NCI-H226 (cell line): ENCODE measurements at regions not wholly inside any gene's neighbourhood (a gene's known extent, or its start where the extent isn't known, plus 50 kb on each side); places are given as distances from the start of the nearest gene placed in this dataset.
A peak's percentile ranks its signal among the peaks of the same experiment; 100 is the strongest.

Experiments used
- DNase-seq: peaks from one replicate; pipeline ENCODE4 v3.0.0-alpha.2; 2015

DNA sequence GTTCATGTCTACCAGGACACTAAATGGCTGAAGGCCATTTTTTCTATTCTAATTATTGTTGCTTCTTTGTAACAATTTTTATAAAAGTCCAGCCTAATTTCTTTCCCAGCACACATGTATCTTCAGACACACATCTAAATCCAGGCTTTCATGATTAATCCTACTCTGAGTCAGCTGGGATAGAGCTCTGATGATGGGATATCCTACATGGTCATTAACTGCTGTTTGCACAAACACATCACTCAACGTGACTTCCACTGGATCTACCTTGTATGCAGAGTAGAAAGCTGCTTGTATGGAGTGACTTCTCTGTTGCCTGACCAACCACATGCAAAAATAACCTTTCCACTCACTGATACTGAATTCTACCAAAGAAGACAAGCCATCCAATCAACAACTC, 260.9 kb downstream of the AHR start:
- DNase-seq = no peak

DNA sequence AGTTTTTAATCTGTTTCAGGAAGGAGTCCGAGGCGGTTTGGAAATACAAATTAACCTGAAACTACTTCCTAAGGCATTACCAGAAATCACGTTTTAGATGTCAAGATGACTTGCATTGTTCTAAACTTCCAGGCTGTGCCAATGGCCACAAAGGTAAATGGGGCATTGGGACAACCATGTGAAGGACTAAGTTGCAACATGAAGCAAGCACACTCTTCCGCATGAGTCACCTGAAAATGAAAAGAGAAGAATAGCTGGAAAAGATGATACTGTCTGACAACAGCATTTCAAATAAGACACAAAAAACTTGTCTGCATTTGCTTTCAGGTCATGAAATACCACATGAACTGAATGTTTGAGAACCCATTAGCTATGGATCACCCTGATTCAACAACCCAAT, 262.1 kb downstream of the AHR start:
- no peak for DNase-seq

DNA sequence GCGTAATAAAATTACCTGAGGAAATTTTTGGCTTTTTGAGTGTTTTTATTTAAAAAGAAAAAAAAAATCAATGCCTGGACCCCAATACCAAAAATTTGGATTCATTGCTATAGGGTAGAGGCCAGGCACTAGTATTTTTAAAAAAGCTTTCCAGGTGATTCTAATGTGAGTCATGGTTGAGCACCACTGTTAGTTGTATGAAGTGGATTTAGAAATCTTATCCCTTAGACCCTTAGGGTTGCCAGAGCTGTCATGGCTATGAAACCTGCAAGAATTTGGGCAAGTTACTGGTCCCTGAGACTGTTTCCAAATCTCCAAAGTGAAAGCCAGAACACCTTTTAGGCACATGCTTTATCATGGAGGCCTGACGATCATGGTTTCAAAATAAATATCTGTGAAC, 262.5 kb downstream of the AHR start:
- DNase-seq = no peak

DNA sequence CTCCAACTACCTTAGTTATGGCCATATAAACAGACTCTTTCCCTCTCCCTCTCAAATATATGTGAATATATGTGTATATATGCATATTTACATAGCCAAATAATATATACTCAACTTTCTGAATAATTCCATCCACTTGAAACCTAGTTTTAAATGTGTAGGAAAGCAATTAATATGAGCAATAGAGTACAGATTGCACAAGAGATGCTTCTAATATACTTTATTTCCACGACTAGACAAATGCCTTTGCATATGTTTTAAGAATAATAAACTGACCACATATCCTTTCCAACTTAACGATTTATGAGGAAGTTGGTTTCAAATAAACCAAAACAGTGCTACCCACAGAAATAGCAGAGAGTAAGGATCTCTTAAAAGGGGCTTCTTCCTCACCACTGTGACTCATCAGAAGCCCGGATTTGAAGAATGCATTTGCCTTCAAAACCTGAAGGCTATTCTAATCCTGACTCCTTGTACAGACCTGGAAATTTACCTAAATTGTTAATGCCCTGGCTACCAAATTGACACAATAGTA, 266.3 kb downstream of the AHR start:
- peak; percentile 33 for DNase-seq

DNA sequence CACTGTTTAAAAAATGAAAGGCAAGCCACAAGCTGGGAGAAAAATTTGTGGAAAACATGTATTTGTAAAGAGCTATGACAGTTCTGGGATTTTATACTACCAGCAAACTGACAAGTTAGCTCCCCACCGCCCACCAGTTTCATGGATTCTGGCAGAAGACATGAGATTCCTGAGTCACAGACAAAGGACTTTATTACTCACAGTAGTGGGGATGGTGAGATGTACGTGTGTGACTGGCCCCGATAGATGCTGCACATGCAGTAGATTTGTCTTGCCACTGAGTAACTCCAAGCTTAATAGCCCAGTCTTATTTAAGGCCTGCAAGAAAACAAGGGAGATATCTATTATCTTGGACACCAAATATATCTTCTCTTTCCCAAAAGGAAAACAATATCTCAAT, 281.7 kb downstream of the AHR start:
- no peak for DNase-seq

DNA sequence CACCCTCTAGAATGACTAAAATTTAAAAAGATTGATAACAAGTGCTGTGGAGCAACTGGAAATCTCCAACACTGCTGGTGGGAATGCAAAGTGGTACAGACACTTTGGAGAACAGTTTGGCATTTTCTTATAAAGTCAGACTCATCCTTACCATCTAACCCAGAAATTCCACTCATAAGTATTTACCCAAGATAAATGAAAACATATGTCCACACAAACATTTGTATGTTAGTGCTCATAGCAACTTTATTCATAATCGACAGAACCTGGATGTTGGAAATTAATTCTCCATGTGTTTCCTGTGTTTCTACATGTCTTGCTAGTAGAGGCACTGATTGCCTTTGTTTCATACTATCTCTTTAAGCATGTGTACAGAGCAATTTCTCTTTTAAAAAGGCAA, 282.4 kb downstream of the AHR start:
- no peak for DNase-seq

DNA sequence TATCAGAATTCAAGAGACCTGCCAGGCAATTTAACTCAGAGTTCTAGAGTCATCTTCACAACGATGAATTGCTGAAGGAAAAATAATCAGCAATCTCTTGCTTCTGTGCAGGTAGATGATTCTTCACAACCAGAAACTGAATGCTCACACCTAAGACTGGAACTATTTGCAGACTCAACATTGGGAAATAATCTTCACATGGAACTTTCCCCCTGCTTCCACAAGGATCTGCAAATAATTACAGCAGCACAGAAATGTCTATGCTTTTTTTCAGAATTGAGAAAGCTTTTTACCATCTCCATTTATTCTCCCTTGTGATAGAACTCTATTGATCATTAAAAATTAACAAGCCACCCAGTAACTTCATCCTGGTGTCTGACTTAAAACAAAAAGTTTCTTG, 282.8 kb downstream of the AHR start:
- DNase-seq = no peak

DNA sequence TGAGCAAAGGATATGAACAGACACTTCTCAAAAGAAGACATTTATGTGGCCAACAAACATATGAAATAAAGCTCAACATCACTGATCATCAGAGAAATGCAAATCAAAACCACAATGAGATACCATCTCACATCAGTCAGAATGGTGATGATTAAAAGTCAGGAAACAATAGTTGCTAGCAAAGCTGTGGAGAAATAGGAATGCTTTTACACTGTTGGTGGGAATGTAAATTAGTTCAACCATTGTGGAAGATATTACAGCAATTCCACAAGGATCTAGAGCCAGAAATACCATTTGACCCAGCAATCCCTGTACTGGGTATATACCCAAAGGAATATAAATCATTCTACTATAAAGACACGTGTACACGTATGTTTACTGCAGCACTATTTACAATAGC, 284.2 kb downstream of the AHR start:
- peak; percentile 45 for DNase-seq

DNA sequence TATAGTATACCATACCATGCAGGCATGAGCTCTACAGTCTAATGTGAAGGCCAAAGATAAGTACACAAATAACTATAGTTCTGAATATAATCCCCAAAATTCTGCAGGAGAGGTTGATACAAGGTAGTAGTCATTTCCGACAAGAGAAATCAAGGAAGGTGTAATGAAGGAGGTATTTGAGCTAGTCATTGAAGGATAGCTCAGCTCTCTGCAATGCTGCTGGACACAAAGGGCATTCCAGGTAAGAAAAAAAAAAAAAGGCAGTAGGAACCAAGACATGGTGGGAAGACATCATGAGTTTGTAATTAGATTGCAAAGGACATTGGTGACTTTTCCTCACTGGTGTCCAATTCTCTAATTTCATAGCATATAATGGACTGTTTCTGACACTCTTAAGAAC, 285.3 kb downstream of the AHR start:
- DNase-seq = no peak

DNA sequence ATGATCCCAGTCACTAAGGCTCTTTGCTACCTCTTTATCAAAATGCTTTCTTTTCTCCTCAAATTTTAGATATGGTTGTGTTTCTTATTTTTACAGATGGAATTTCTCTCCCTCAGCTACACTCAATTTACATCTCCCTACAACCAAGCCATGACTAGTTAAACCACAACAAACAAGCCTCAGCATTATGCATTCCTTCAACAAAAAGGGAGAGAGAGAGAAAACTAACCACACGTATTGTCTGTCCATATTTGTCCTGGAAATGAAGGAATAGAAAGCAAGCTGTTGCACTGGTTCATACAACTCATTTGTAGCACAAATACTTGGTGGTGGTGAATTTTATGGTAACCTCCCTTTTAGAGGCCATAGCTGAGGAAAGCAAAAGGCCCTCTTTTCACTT, 286.4 kb downstream of the AHR start:
- DNase-seq = no peak

DNA sequence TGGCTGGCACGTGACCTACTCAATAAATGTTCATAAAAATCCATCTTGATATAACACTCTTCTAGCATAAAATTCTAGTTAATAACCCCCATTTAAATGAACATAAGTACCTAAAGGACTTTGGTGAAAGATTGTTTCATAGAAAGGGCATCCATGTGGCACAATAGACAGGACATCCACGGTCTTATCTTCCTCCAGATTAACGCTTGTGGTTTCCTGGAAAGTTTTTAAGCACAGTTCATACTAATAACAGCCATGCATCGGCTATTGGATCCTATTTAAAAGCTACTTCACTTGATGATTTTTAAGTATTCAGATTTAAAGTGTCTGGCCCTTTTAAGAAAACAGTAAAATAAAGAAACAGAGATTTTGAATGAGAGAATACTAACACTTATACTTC, 288.3 kb downstream of the AHR start:
- DNase-seq = no peak

DNA sequence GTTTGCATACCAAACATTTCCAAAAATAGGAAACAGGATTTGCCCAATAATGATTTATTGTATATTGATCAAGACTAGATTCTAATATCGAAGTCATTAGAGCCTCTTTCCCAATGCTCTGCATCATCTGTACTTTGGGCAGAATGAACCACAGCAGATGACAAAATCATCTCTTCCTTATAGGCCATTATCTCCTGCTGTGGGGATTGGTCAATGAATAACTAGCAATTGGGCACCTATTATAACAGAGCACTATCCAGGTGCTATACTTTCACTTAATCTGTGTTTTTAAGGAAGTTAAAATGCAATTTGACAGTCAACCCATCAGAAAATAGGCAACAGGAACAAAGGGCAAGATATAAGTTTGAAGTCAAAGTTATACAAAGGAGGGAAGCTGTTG, 290.3 kb downstream of the AHR start:
- no peak for DNase-seq

DNA sequence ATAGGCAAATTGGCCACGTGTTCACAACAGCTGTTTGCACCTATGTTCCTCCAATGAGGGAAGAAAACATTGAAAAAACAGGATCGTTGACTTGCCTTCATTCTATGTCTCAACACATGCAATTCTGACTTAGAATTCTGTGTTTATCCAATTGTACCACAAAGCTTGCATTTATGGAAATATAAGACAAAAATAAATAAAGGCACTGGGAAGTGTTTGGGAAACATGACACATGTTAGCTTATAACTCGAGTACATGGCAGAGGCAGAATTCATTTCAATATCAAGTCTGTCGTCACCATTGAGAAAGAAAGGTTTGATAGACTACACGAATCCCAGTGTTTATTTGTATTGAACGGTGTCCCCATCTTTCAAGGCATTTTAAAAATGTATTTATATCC, 291.2 kb downstream of the AHR start:
- DNase-seq = no peak

DNA sequence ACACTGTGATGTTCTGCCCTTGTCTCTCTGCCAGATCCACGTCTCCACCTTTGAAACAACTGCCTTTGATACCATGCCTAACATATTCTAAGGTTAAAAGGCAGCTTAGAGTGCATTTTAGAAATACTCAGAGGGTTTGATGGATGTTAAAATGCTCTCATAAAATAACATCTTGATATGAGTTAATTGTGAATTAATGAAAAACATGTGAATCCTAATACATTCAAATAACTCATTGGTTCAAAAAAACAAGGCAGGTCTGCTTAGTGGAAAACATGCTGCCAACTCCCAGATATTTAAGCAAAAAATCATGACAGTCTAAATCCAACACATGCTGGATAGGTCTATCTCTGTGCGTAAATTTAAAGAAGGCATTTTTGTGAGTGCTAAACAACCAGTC, 291.8 kb downstream of the AHR start:
- no peak for DNase-seq

DNA sequence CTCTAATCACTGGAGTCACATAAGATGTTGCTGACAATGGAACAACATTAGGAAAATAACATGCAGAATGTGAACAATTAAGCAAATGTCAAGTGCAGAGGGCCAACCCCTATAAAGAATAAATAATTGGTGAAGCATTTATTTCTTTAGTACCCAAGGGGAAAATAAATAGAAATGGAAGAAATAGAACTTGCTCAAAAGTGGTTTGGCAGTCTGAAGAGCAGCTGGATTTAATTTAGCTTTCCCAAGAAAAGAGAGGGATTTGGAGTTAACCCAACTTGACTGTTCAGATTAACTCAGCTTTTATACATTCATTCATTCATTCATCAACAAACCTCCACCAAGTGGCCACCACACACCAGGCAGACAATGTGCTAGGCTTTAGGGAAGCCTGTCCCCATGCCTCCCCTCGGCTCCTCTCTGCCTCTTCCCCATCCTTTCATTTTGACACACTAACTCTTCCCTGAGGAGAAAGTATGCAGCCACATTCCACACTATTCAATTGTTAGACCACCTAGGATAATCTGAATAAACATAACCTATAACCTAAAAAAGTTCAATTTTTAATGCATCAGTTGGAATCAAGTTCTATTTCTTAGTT, 295.5 kb downstream of the AHR start:
- no peak for DNase-seq

DNA sequence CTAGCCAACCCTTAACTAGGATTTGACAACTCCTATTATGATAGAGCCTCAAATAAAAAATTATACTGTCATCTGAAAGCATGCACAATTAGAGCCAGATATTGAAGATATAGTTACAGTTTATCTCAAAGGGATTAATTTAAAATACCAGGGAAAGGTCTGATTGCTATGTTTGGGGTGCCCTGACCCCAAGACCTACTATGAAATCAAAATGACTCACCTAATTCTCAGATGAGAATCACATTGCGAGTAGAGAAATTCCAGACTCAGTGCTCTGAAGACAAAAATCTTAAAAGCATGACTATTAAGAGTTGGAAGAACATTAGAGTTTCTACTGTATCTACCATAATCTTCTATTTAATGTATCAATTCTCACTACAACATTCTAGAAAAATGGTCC, 297.1 kb downstream of the AHR start:
- no peak for DNase-seq

DNA sequence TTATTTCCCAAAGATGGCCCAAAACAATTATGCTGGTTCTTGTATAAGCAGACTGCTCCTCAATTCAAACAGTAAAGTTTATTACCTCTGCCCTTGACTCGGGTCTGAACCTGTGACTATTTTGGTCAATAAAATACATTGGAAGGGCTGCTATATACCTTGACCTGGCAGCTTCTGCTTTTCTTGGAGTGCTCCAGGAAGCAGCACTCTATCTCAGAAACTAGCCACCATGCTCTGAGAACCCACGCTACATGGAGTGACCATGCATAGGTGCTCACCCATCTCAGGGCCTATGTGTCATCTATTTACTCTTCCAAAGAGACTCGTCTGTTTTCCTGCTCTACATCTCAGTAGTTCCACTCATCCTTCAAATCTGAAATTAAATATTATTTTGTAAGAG, 299.9 kb downstream of the AHR start:
- DNase-seq = no peak

DNA sequence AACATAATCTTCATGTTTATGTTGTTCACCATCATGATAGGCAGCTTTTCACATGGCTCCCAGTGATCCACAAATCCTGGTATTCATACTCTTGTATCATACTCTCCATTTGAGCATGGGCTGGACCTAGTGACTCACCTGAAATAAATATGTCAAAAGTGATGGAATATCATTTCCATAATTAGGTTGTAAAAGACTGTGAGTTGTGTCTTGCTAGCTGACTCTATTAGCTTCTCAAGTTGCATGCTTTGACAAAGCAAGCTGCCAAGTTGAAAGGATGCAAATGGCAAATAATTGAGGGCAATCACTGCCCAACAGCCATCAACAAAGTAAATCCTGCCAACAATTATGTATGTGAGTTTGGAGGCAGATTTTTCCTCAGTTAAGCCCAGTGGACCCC, 300.4 kb downstream of the AHR start:
- peak; percentile 92 for DNase-seq

DNA sequence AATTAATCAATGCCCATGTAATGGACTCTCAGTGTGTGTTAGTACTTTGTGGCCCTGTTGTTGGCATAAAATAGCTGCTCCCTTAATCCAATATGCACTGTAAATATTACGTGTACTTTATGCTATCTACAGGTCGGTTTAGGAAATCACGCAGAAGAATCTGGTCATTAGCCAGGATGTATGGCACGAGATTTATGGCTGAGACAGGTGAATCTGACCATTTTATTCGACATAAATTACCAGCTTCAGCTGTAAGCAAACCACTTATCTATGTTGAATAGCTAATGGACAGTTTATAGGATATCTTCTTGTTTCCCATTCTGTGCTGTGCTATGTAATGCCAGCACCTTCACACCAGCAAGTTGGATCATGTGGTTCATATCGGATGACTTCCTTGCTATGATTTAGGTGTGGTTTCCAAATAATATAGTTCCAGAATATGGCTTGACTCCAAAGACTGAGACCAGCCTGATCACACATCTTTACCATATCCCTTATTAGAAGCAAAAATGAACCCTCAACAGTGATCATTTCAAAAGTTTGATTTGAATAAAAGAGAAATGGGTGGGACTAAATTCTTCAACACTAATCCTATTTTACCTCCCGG, 301.4 kb downstream of the AHR start:
- peak; percentile 84 for DNase-seq

DNA sequence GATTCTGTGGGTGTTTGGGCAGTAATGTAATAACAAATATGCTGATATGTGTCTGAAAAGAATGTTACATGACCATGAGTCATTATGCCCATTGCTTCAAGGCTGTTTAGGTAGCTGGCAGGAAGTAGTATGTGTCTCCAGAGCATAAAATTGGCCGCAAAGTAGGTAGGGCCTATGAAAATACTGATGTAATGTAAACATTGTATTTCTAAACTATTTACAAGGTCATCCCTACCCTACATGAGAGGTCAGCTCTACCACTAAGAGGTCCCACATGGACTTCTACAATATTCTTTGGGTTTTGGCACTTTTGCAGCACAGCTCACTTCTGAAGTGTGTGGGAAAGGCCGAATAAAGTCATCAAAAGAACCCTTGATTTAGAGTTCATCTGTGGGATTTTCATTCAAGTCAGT, 301.9 kb downstream of the AHR start:
- peak; percentile 100 for DNase-seq

DNA sequence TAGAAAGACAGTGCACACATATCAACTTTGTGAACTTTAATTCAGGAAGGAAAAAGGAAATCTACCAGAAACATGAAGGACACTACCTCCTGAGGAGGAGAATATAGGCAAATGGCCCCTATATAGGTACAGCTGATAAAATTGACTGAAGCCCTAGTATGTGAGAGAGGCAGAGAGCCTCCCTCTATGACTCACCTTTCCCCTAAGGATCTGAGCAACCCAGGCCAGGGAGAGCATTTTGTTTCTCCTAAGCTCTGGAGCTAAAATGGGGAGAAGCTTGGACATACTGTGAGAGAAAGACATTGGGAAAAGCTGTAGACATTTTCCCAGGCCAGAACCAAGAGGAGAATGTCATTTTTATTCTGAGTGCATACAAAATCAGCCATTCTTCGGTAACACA, 303.5 kb downstream of the AHR start:
- peak; percentile 27 for DNase-seq

DNA sequence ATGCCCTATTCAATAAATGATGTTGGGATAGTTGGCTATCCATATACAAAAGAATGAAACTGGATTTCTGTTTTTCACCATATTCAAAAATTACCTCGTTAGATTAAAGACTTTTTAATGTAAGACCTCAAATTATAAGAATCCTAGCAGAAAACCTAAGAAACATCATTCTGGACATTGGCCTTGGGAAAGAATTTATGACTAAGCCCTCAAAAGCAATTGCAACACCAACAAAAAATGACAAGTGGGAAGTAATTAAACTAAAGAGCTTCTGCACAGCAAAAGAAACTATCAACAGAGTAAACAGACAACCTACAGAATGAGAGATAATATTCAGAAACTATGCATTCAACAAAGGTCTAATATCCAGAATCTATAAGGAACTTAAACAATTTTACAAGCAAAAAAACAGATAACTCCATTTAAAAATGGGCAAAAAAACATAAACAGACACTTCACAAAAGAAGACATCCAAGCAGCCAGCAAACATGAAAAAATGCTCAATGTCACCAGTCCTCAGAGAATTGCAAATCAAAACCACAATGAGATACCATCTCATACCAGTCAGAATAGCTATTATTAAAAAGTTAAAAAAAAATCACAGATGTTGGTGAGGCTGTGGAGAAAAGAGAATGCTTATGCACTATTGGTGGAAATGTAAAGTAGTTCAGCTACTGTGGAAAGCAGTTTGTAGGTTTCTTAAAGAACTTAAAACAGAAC, 309.8 kb downstream of the AHR start:
- peak; percentile 71 for DNase-seq

DNA sequence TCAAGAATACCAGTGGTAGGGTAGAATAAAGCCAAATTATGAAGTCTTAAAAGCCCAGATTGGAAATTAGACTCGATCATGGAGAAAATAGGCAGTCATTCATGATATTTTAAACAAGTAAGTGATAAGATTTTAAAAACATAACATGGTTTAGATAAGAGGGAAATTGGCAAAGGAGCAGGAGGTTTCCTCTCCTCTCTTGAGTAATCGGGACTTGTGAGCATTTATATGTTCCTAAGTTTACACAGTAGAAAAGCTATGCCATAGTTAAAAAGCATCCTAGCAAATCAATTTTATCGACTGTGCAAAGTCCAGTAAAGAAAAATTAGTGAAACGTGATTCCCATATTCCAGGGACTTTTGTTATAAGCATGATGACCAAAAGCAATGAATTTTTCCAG, 313.2 kb downstream of the AHR start:
- DNase-seq = peak; percentile 55

DNA sequence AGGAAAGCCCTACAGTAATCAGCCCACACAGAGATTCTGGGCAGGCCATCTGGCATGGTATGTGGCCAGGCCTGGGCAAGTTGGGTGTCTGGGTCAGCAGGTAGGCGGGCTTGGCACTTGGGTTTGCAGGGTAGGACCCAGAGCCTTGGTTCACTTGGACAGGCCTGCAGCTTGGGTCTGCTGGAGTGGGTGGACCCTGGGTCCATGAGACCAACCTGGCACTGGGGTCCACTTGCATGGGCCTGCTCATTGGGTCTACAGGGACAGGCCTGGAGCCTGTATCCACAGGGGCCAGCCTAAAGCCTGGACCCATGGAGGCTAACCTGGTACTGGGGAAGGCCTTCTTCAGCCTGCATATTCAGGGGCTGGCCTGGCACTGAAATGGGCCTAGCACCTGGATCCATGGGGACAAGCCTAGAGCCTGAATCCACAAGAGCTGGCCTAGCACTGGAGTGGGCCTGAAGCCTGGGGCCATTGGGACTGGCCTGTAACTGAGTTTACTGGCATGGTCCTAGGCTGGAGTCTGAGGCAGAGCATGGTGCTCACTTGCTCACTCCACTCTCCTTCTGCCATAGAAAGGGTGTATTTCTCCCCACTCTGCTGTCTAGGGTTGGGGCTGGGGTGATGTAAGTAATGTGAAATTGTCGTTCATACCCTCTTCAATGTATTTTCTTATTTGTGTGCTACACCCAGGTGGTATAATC, 315.0 kb downstream of the AHR start:
- DNase-seq = no peak
